ENCODE measurements at regions not wholly inside any gene's neighbourhood (a gene's known extent, or its start where the extent isn't known, plus 50 kb on each side); places are given as distances from the start of the nearest gene placed in this dataset.
"Not testable (repeated sequence)": the region's sequence is repeated elsewhere in the genome, so short reads cannot be mapped to it uniquely, and the experiment has no call there.

DNA sequence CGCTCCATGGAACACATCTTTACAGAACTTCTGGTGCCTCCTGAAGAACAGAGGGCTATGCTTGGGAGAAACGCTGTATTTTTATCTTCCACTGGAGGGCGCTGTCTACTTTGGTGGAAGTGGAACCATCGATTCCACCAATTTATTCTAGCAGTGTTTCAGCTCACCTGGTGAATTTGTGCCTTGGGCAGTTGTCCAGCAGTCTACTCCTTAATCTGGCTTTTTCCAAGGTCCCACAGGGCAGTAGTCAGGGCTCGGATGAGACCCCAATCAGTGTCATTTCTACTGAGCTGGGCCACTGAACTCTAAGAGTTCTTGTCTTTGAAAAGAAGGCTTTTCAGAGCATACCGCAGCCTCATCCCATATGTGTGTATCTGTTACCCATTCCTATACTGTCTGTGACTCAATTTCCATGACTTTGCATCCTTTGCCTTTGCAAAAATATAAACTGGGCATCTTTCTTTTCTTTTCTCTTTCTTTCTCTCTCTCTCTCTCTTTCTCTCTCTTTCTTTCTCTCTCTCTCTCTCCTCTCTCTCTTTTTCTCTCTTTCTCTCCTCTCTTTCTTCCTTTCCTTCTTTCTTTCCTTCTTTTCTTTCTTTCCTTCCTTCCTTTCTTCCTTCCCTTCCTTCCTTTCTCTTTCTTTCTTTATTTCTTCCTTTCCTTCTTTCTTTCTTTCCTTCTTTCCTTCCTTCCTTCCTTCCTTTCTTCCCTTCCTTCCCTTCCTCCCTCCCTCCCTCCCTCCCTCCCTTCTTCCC lies 138.4 kb upstream of the ZNF618 start:
- Histone ChIP-seq H3K79me2 (ENCODE audit: control insufficient read depth, insufficient read depth, low read length) (no peaks in the 10 kb centered on the region), H2AFZ (ENCODE audit: low read length) (no peak overlapping the region), H3K36me3 (ENCODE audit: control insufficient read depth, insufficient read depth, low read length) (no peaks in the 10 kb centered on the region), H3K4me3 (replicated peaks in 1 of 4; ENCODE audit: control extremely low read depth in 1 of 4, insufficient read depth in 1 of 4, low read depth in 3 of 4, low read length in 4 of 4) (no peak overlapping the region), H4K20me1 (ENCODE audit: control insufficient read depth, extremely low read depth, insufficient read depth, low read length) (no peaks in the 10 kb centered on the region), H3K9ac (ENCODE audit: insufficient read depth, low read length) (no peak overlapping the region), H3K9me3 (ENCODE audit: control insufficient read depth, insufficient read depth, low read depth, low read length) (no peaks in the 10 kb centered on the region), H3K27me3 (ENCODE audit: control insufficient read depth, insufficient read depth, low read length) (peaks cover 7% of the 10 kb centered on the region), H3K27ac (ENCODE audit: insufficient read depth, low read length) (no peak overlapping the region), H3K4me2 (ENCODE audit: extremely low read depth, insufficient read depth, low read length) (no peak overlapping the region), H3K4me1 (ENCODE audit: control insufficient read depth, extremely low read depth, insufficient read depth, low read length) (peaks cover 4% of the 10 kb centered on the region)
- peak; percentile 43 to 69 for DNase-seq (ENCODE audit: low read depth in 2 of 2)
- TF ChIP-seq, protein P1, sequence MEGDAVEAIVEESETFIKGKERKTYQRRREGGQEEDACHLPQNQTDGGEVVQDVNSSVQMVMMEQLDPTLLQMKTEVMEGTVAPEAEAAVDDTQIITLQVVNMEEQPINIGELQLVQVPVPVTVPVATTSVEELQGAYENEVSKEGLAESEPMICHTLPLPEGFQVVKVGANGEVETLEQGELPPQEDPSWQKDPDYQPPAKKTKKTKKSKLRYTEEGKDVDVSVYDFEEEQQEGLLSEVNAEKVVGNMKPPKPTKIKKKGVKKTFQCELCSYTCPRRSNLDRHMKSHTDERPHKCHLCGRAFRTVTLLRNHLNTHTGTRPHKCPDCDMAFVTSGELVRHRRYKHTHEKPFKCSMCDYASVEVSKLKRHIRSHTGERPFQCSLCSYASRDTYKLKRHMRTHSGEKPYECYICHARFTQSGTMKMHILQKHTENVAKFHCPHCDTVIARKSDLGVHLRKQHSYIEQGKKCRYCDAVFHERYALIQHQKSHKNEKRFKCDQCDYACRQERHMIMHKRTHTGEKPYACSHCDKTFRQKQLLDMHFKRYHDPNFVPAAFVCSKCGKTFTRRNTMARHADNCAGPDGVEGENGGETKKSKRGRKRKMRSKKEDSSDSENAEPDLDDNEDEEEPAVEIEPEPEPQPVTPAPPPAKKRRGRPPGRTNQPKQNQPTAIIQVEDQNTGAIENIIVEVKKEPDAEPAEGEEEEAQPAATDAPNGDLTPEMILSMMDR (conservative IDR thresholded peaks at IDR 0.05 in 1 of 2, IDR thresholded peaks at IDR 0.05 in 1 of 2; ENCODE audit: low read depth in 1 of 2, low read length in 2 of 2), result peak; percentile 86 to 88
- no peak for TF ChIP-seq EZH2 (IDR thresholded peaks at IDR 0.05; ENCODE audit: low read length, missing control alignments)

DNA sequence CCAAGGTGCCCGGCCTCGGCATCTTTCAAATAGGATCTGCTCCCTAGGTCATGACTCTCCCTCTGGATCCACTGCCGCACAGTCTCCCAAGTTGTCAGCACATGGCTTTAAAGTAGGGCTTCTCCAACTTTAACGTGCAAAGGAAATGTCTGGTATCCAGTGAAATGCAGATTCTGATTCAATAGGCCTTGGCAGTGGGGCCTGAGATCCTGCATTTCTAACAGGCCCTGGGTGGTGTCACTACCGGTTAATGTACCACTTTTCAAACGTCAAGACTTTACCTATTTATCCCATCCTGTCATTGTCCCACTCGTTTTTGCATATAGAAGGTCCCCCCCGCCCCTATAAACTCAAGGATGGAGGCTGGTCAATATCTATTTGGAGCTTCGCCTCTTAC lies 137.6 kb upstream of the ZNF618 start:
- Histone ChIP-seq H3K79me2 (ENCODE audit: control insufficient read depth, insufficient read depth, low read length) (no peaks in the 10 kb centered on the region), H3K27ac (ENCODE audit: insufficient read depth, low read length) (no peak overlapping the region), H4K20me1 (ENCODE audit: control insufficient read depth, extremely low read depth, insufficient read depth, low read length) (no peaks in the 10 kb centered on the region), H2AFZ (ENCODE audit: low read length) (no peak overlapping the region), H3K4me2 (ENCODE audit: extremely low read depth, insufficient read depth, low read length) (no peak overlapping the region), H3K27me3 (ENCODE audit: control insufficient read depth, insufficient read depth, low read length) (peaks cover 9% of the 10 kb centered on the region), H3K36me3 (ENCODE audit: control insufficient read depth, insufficient read depth, low read length) (no peaks in the 10 kb centered on the region), H3K4me1 (ENCODE audit: control insufficient read depth, extremely low read depth, insufficient read depth, low read length) (peaks cover 4% of the 10 kb centered on the region), H3K4me3 (replicated peaks in 1 of 4; ENCODE audit: control extremely low read depth in 1 of 4, insufficient read depth in 1 of 4, low read depth in 3 of 4, low read length in 4 of 4) (no peak overlapping the region), H3K9ac (ENCODE audit: insufficient read depth, low read length) (no peak overlapping the region), H3K9me3 (ENCODE audit: control insufficient read depth, insufficient read depth, low read depth, low read length) (no peaks in the 10 kb centered on the region)
- no peak for DNase-seq (ENCODE audit: low read depth in 2 of 2)
- TF ChIP-seq EZH2 (IDR thresholded peaks at IDR 0.05; ENCODE audit: low read length, missing control alignments), result no peak
- TF ChIP-seq, protein P1 (conservative IDR thresholded peaks at IDR 0.05 in 1 of 2, IDR thresholded peaks at IDR 0.05 in 1 of 2; ENCODE audit: low read depth in 1 of 2, low read length in 2 of 2), result no peak

DNA sequence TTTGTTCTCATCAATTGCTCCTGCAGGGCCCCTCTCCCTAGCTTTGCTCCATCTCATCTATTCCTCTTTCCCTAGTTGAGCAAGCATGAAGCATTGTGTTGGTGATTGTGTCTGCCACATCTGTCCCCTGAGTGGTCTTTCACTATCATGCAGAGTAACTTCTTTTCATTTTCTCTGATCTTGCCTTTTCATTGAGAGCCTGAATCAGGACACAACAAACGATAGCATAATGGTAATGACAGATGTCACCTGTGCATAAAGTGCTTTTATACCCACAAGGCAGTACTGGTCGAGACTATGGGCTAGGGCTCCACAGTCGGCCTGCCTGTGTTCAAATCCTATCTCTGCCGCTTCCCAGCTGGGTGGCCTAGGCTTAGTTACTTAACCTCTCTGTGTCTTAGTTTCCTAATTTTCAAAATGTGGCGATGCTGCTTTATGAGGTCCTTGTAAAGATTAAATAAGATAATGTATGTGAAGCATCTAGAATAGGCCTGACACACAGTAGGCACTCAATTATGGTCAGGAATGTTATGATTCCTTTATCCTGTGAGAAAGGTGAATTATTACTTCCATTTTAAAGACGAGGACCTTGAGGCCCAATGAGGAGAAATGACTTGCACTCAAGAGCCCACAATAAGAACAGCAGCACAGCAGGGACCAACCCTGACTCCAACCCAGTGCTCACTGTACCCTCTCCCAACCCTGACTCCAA lies 137.1 kb upstream of the ZNF618 start:
- Histone ChIP-seq H3K9me3 (ENCODE audit: control insufficient read depth, insufficient read depth, low read depth, low read length) (no peaks in the 10 kb centered on the region), H3K4me2 (ENCODE audit: extremely low read depth, insufficient read depth, low read length) (no peak overlapping the region), H3K27me3 (ENCODE audit: control insufficient read depth, insufficient read depth, low read length) (peaks cover 10% of the 10 kb centered on the region), H3K36me3 (ENCODE audit: control insufficient read depth, insufficient read depth, low read length) (no peaks in the 10 kb centered on the region), H3K79me2 (ENCODE audit: control insufficient read depth, insufficient read depth, low read length) (no peaks in the 10 kb centered on the region), H2AFZ (ENCODE audit: low read length) (no peak overlapping the region), H3K9ac (ENCODE audit: insufficient read depth, low read length) (no peak overlapping the region), H3K4me1 (ENCODE audit: control insufficient read depth, extremely low read depth, insufficient read depth, low read length) (peaks cover 4% of the 10 kb centered on the region), H3K4me3 (replicated peaks in 1 of 4; ENCODE audit: control extremely low read depth in 1 of 4, insufficient read depth in 1 of 4, low read depth in 3 of 4, low read length in 4 of 4) (no peak overlapping the region), H4K20me1 (ENCODE audit: control insufficient read depth, extremely low read depth, insufficient read depth, low read length) (no peaks in the 10 kb centered on the region), H3K27ac (ENCODE audit: insufficient read depth, low read length) (no peak overlapping the region)
- TF ChIP-seq, protein P1 (conservative IDR thresholded peaks at IDR 0.05 in 1 of 2, IDR thresholded peaks at IDR 0.05 in 1 of 2; ENCODE audit: low read depth in 1 of 2, low read length in 2 of 2), result no peak
- no peak for TF ChIP-seq EZH2 (IDR thresholded peaks at IDR 0.05; ENCODE audit: low read length, missing control alignments)
- DNase-seq (ENCODE audit: low read depth in 2 of 2), result no peak

DNA sequence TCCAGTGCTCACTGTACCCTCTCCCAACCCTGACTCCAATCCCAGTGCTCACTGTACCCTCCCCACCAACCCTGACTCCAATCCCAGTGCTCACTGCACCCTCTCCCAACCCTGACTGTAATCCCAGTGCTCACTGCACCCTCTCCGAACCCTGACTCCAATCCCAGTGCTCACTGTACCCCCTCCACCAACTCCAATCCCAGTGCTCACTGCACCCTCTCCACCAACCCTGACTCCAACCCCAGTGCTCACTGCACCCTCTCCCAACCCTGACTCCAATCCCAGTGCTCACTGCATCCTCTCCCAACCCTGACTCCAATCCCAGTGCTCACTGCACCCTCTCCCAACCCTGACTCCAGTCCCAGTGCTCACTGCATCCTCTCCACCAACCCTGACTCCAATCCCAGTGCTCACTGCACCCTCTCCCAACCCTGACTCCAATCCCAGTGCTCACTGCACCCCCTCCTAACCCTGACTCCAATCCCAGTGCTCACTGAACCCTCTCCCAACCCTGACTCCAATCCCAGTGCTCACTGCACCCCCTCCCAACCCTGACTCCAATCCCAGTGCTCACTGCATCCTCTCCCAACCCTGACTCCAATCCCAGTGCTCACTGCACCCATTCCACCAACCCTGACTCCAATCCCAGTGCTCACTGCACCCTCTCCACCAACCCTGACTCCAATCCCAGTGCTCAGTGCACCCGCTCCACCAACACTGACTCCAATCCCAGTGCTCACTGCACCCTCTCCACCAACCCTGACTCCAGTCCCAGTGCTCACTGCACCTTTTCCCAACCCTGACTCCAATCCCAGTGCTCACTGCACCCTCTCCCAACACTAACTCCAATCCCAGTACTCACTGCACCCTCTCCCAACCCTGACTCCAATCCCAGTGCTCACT lies 136.3 kb upstream of the ZNF618 start:
- H4K20me1 ChIP-seq (ENCODE audit: control insufficient read depth, extremely low read depth, insufficient read depth, low read length); H3K27me3 ChIP-seq (ENCODE audit: control insufficient read depth, insufficient read depth, low read length); H3K4me3 ChIP-seq (replicated peaks in 1 of 4; ENCODE audit: control extremely low read depth in 1 of 4, insufficient read depth in 1 of 4, low read depth in 3 of 4, low read length in 4 of 4); H3K4me1 ChIP-seq (ENCODE audit: control insufficient read depth, extremely low read depth, insufficient read depth, low read length); H3K27ac ChIP-seq (ENCODE audit: insufficient read depth, low read length); H2AFZ ChIP-seq (ENCODE audit: low read length); H3K4me2 ChIP-seq (ENCODE audit: extremely low read depth, insufficient read depth, low read length); H3K36me3 ChIP-seq (ENCODE audit: control insufficient read depth, insufficient read depth, low read length); H3K79me2 ChIP-seq (ENCODE audit: control insufficient read depth, insufficient read depth, low read length); H3K9me3 ChIP-seq (ENCODE audit: control insufficient read depth, insufficient read depth, low read depth, low read length); DNase-seq (ENCODE audit: low read depth in 2 of 2); H3K9ac ChIP-seq (ENCODE audit: insufficient read depth, low read length): not testable (repeated sequence)

All from fibroblast of lung (primary cell).